GM18498 (cell line): ENCODE measurements at regions not wholly inside any gene's neighbourhood (a gene's known extent, or its start where the extent isn't known, plus 50 kb on each side); places are given as distances from the start of the nearest gene placed in this dataset.
"Not testable (repeated sequence)": the region's sequence is repeated elsewhere in the genome, so short reads cannot be mapped to it uniquely, and the experiment has no call there.

Experiments used
- ATAC-seq: cut with Tn5 transposase; IDR thresholded peaks from one replicate; pipeline ENCODE4 v1.9.1; 2021; ENCODE audit warnings: mild to moderate bottlenecking, moderate library complexity; ENCODE audit not compliant: unreplicated experiment

DNA sequence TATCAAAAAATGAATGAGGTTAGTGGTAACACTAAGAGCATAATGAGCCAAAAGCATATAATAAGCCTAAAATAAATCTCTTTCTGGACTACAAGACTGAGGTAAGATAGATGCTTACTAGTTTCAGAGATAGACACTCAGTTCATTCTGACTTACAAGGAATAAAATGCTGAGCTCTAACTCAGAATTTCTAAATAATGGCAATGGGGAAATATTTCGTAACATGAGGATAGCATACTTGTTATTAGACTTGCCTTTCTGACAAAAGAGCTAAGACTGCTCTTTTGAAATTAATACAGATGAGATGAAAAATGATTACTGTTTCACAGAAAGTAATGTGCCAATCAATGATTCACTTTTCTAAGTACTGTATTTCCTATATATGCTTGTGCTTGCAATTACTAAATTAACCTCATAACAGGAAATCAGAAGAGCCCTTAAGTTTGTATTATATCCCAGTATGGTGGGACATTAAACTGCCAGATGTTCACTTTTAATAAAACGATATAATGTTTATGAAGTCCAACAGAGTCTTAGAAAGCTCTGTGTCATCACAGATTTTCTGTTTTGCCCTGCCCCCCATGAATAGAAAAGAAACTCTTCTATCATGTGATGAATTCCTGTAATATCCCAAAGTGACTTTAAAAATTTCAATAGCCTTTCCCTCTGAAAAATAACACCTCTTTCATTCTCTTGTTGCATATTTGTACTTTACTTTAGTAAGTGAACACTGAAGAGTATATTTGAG, 2771.0 kb upstream of the PCDH20 start:
- no peak for ATAC-seq

GRCh38 chr13:64186071-64186470, 2770.4 kb upstream of the PCDH20 start:
- no peak for ATAC-seq

- no peak for ATAC-seq
Measured at GRCh38 chr13:64180756-64181155, 2765.1 kb upstream of the PCDH20 start.

DNA sequence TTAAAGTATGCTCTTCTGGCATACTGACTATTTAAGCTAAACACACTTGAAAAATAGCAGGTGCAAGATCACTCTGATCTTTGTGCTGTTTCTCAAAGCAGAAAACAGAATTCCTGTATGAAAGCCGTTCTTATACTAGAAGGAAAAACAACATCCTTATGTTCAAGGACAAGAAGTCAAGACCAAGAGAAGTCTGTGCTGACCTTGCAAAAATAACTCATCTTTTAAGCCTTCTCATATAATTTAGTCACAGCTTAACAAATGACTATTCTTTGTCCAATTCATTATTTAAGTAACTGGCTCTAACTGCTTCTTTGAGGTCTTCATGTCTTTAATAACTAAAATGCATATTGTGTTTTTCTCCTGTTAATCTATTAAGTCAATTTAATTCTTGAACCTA, 2750.2 kb upstream of the PCDH20 start:
- no peak for ATAC-seq

DNA sequence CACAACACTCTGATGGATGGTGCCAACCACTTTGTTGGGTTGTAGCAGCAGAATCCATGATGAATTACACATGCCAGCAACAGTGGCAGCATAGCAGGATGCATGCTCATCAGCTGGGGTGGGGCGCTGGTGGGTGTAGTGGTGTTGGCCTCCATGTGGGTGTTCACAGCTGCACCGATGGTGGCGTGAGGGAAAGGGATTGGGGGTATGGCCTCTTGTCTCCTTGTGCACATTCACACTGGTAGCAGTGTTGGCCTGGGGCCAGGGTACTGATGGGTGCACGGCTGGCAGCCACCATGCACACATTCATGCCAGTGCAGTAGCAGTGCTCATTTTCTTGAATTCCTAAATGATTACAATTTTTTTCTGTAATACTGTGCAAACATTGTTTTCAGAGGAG, 2748.8 kb upstream of the PCDH20 start:
- no peak for ATAC-seq

- no peak for ATAC-seq
Measured at GRCh38 chr13:64160479-64160878, 2744.8 kb upstream of the PCDH20 start.

DNA sequence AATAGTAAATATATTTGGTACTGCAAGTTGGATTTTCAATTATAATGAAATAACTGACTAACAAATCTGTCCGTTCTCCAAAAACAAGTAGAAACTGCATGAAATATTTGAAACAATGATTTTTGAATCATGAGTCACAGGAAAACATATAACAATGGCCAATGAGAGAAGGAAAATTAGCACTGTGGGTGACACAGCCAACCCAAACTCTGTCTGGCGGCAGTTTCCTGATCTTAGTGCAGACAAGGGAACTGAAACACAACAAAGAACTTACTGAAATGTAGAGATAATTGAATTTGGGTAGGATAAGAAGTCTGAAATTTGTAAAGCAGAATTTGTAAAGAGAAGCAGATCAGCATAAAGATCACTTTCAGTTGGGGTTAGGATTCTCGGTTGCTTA, 2743.3 kb upstream of the PCDH20 start:
- no peak for ATAC-seq

DNA sequence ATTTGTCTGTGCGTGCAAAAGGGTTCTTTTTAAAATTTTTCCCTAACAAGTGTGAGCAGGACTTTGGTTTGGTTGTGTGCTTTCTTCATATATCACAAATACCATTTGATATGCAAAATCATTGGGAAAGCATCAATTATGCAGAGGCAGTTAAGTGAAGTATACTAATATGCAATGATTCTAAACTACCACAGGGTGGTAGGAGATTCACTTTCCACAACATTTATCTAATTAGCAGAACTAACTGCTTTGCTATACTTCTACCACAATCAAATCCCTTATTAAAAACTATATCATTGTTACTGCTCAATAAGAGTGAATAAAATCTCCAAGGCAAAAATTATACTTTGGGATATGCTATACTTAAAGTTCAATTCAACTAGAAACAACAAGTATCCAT, 2738.9 kb upstream of the PCDH20 start:
- no peak for ATAC-seq

DNA sequence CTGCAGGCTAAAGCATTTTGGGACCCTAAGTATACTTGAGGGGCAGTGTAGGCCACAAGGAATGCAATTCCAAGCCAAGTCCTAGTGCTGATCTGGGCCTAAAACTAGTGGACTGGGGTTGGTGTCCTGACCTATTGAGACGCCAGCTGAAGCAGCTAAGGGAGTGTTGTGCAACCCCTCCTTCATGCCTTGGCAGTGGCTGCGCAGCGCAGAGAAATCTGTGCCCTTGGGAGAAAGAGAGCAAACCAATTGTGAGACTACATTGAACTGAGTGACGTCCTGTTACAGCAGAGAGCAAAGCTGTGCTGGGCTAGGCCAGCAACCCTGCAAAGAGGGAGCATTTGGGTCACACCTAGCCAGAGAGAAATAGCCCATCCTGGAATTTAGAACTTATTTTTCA, 2715.0 kb upstream of the PCDH20 start:
- ATAC-seq, result no peak

GRCh38 chr13:64130171-64130570, 2714.5 kb upstream of the PCDH20 start:
- ATAC-seq, result no peak

- ATAC-seq, result no peak
Measured at GRCh38 chr13:64127856-64128255, 2712.2 kb upstream of the PCDH20 start.

- no peak for ATAC-seq
Measured at GRCh38 chr13:64127192-64127591, 2711.5 kb upstream of the PCDH20 start.

DNA sequence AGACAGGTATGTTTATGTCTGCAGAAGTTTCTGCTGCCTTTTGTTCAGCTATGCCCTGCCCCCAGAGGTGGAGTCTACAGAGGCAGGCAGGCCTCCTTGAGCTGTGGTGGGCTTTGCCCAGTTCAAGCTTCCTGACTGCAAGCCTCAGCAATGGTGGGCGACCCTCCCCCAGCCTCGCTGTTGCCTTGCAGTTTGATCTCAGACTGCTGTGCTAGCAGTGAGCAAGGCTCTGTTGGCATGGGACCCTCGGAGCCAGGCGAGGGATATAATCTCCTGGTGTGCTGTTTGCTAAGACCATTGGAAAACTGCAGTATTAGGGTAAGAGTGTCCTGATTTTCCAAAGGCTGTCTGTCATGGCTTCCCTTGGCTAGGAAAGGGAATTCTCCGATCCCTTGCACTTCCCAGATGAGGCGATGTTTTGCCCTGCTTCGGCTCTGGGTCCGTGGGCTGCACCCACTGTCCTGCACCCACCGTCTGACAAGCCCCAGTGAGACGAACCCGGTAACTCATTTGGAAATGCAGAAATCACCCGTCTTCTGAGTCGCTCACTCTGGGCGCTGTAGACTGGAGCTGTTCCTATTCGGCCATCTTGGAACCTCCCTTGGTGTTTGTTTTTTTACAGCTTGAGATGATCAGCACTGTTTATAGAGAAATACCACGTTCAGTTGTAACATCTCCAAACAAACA, 2705.5 kb upstream of the PCDH20 start:
- ATAC-seq, result not testable (repeated sequence)

GRCh38 chr13:64099994-64100393, 2684.3 kb upstream of the PCDH20 start:
- no peak for ATAC-seq

- ATAC-seq, result no peak
Measured at GRCh38 chr13:64090311-64090710, 2674.7 kb upstream of the PCDH20 start.

- no peak for ATAC-seq
Measured at GRCh38 chr13:64088491-64088890, 2672.8 kb upstream of the PCDH20 start.

DNA sequence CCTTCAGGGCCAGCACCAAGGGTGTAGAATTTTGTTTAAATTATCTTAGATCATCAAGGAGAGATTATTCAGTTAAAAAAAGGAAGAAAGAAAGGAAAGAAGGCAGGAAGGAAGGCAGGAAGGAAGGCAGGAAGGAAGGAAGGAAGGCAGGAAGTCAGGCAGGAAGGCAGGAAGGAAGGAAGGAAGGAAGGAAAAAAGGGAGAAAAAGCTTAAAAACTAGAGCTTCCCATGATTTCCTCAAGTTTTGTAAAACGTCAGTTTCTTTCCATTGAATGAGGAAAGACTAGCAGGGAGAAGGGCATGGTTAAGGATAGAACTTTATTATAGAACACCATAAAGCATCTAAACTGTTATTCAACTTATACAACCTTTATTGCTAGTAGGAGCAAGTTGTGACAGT, 2672.0 kb upstream of the PCDH20 start:
- ATAC-seq, result no peak

GRCh38 chr13:64083811-64084210, 2668.2 kb upstream of the PCDH20 start:
- ATAC-seq, result no peak

- ATAC-seq, result no peak
Measured at GRCh38 chr13:64083396-64083795, 2667.7 kb upstream of the PCDH20 start.

GRCh38 chr13:64078480-64078936, 2662.9 kb upstream of the PCDH20 start:
- ATAC-seq, result no peak

- ATAC-seq, result no peak
Measured at GRCh38 chr13:64078025-64078424, 2662.4 kb upstream of the PCDH20 start.

DNA sequence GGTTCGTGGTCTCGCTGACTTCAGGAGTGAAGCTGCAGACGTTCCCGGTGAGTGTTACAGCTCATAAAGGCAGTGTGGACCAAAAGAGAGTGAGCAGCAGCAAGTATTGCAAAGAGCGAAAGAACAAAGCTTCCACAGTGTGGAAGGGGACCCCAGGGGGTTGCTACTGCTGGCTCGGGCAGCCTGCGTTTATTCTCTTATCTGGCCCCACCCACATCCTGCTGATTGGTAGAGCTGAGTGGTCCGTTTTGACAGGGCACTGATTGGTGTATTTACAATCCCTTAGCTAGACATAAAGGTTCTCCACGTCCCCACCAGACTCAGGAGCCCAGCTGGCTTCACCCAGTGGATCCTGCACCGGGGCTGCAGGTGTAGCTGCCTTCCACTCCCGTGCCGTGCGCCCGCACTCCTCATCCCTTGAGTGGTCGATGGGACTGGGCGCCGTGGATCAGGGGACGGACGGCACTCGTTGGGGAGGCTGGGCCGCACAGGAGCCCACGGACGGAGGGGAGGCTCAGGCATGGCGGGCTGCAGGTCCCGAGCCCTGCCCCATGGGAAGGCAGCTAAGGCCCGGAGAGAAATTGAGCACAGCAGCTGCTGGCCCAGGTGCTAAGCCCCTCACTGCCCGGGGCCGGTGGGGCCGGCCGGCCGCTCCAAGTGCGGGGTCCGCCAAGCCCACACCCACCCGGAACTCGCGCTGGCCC, 2661.6 kb upstream of the PCDH20 start:
- not testable (repeated sequence) for ATAC-seq
